Smooth muscle cell (in vitro differentiated cells): ENCODE measurements at regions not wholly inside any gene's neighbourhood (a gene's known extent, or its start where the extent isn't known, plus 50 kb on each side); places are given as distances from the start of the nearest gene placed in this dataset.

Experiments used
- DNase-seq: peaks from one replicate; lab custom pipeline; 2025; ENCODE audit not compliant: unreplicated experiment; lab: John Stamatoyannopoulos, UW
- H2AFZ ChIP-seq: fragments of 200-600 bp; sonication (generic); 2 replicates; pipeline ENCODE4 v1.6.0; 2016; ENCODE audit warnings: antibody characterized with exemption, low read depth, mild to moderate bottlenecking
- H3F3A ChIP-seq: fragments of 200-600 bp; sonication (generic); 2 replicates; pipeline ENCODE4 v1.6.0; 2017; ENCODE audit warnings: antibody characterized with exemption, low read depth
- H3K27ac ChIP-seq: fragments of 200-600 bp; sonication (generic); 2 replicates; pipeline ENCODE4 v1.5.1; 2016; ENCODE audit warnings: low read depth, mild to moderate bottlenecking
- H3K27me3 ChIP-seq: fragments of 200-600 bp; sonication (generic); 2 replicates; pipeline ENCODE4 v1.6.1; 2016; ENCODE audit warnings: low read depth, mild to moderate bottlenecking
- H3K36me3 ChIP-seq: fragments of 200-600 bp; sonication (generic); 2 replicates; pipeline ENCODE4 v1.5.1; 2016; ENCODE audit warnings: low read depth
- H3K4me1 ChIP-seq: fragments of 200-600 bp; sonication (generic); 2 replicates; pipeline ENCODE4 v1.5.1; 2016; ENCODE audit warnings: low read depth
- H3K4me2 ChIP-seq: fragments of 200-600 bp; sonication (generic); 2 replicates; pipeline ENCODE4 v1.6.0; 2016; ENCODE audit warnings: mild to moderate bottlenecking
- H3K4me3 ChIP-seq: fragments of 200-600 bp; sonication (generic); 2 replicates; pipeline ENCODE4 v1.5.1; 2016; ENCODE audit warnings: mild to moderate bottlenecking
- H3K79me2 ChIP-seq: fragments of 200-600 bp; sonication (generic); 2 replicates; pipeline ENCODE4 v1.6.0; 2016; ENCODE audit warnings: low read depth, mild to moderate bottlenecking
- H3K9ac ChIP-seq: fragments of 200-600 bp; sonication (generic); 2 replicates; pipeline ENCODE4 v1.6.0; 2016; ENCODE audit warnings: low read depth
- H3K9me3 ChIP-seq: fragments of 200-600 bp; sonication (generic); replicated peaks from 2 replicates; pipeline ENCODE4 v1.5.1; 2016; ENCODE audit warnings: low read depth
- H4K20me1 ChIP-seq: fragments of 200-600 bp; sonication (generic); 2 replicates; pipeline ENCODE4 v1.6.0; 2016; ENCODE audit warnings: low read depth
- WGBS: methylation state at CpG from one replicate; pipeline ENCODE4 v1.1.7; 2016; ENCODE audit warnings: low lambda C conversion rate; 5-methylcytosine and 5-hydroxymethylcytosine counted together
- TF ChIP-seq, protein P1 (sequence below): fragments of 200-600 bp; sonication (generic); IDR thresholded peaks from 2 replicates; pipeline ENCODE4 v1.5.1; 2017; ENCODE audit warnings: borderline replicate concordance, mild to moderate bottlenecking, antibody characterized with exemption; ENCODE audit not compliant: insufficient read depth, poor library complexity, severe bottlenecking

DNA sequence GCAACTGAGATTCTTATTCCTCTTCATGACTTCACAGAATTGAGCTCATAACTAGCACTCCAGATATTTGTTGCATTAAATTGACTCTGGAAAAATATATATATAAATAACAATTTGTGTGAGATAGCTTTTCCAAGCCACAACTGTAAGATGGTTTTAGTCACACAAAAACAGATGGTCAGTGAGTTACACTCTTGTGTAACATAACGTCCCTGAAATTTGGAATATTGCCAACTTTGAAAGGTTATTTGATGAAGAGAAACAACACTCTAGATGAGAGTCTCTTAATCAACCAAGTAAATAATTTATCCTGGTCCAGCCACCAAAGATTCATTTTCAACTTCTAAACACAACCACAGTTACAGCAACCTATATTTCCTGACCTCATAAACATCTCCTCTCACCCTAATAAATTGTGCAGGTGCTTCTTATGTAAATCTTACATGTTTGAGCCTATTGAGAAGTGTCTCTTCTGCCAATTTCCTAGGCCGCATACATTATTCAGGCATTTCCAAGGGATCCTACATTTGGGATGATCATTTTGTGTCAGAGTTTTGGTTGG, 84.9 kb upstream of the ACP3 start:
- Histone ChIP-seq H3K4me3 (peak overlapping the region; percentile 14), H3K4me2 (peak overlapping the region; percentile 82), H3K9me3 (no peaks in the 10 kb centered on the region), H3F3A (peaks cover 6% of the 10 kb centered on the region), H3K79me2 (no peaks in the 10 kb centered on the region), H3K36me3 (no peaks in the 10 kb centered on the region), H4K20me1 (no peaks in the 10 kb centered on the region), H2AFZ (peak overlapping the region; percentile 67), H3K27me3 (no peaks in the 10 kb centered on the region), H3K27ac (peak overlapping the region; percentile 92), H3K9ac (peak overlapping the region; percentile 67), H3K4me1 (peaks cover 4% of the 10 kb centered on the region)
- TF ChIP-seq, protein P1, sequence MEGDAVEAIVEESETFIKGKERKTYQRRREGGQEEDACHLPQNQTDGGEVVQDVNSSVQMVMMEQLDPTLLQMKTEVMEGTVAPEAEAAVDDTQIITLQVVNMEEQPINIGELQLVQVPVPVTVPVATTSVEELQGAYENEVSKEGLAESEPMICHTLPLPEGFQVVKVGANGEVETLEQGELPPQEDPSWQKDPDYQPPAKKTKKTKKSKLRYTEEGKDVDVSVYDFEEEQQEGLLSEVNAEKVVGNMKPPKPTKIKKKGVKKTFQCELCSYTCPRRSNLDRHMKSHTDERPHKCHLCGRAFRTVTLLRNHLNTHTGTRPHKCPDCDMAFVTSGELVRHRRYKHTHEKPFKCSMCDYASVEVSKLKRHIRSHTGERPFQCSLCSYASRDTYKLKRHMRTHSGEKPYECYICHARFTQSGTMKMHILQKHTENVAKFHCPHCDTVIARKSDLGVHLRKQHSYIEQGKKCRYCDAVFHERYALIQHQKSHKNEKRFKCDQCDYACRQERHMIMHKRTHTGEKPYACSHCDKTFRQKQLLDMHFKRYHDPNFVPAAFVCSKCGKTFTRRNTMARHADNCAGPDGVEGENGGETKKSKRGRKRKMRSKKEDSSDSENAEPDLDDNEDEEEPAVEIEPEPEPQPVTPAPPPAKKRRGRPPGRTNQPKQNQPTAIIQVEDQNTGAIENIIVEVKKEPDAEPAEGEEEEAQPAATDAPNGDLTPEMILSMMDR: no peak
- DNase-seq: no peak
- 11% methylated on average over 2 of the region's 2 CpGs for WGBS

DNA sequence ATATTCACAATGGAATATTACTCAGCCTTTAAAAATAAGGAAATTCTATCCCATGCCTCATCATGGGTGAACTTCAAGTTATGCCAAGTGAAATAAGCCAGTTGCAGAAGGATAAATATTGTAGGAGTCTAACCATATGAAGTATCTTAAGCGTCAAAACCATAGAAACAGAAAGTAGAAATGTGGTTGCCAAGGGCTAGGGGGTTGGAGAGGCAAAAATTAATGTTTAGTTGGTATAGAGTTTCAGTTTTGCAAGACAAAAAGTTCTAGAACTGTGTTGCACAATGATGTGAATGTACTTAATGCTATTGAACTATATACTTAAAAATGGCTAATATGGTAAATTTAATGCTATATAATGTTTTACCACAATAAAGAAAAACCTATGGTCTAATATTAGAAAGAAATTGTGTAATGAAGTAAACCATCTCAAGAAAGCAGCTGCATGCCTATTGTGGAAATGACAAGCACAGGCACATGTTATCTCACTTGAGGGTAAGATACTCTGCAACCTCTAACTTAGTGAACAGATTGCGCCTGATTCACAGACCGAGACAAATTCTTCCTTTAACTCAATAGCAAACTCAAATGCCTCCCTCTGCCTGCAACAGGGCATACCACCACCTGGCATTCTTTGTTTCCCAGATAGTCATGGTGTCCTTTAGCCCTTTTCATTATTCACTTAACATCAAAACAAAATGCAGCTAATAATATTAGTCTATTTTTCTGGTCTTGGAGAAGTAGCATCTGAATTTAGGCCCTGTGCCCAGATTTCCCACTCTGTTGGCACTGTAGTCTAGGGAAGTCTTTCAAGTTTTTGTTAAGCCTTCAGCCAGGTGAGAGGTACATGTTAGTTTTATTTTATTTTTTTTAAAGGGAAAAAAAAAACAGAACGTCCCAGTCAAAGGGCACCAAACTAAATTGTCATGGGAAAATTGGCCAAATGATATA, 80.2 kb upstream of the ACP3 start:
- peaks cover 6% of the 10 kb centered on the region for H3F3A ChIP-seq
- no peak for DNase-seq
- 84% methylated on average over 4 of the region's 4 CpGs for WGBS

DNA sequence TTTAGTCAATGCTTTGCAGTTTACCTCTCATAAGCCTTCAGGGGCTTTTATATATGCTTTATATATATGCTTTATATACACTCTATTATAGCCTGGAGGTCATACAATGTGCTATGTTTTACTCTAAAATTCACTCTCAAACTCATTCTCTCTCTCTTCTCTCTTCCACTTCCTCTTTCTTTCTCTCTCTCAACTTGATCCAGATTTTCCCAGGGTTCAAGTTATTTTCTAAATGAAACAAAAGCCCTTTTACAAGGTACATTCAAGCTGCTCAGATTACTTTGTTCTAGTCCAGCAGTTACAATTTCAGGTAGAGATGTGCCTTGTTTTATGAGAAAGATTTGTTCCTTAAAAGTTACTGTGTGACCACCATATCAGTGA, 79.6 kb upstream of the ACP3 start:
- H2AFZ ChIP-seq: no peak overlapping the region
- no peaks in the 10 kb centered on the region for H3K9me3 ChIP-seq
- H3K36me3 ChIP-seq: no peaks in the 10 kb centered on the region
- no peaks in the 10 kb centered on the region for H3K27me3 ChIP-seq
- H3K9ac ChIP-seq: no peak overlapping the region
- TF ChIP-seq, protein P1: no peak
- no peak for DNase-seq
- no peaks in the 10 kb centered on the region for H3K79me2 ChIP-seq
- no peak overlapping the region for H3K4me2 ChIP-seq
- peaks cover 3% of the 10 kb centered on the region for H3F3A ChIP-seq
- H3K4me3 ChIP-seq: no peak overlapping the region
- H3K27ac ChIP-seq: no peak overlapping the region
- H4K20me1 ChIP-seq: no peaks in the 10 kb centered on the region
- H3K4me1 ChIP-seq: peaks cover 3% of the 10 kb centered on the region

More for the DNA sequence above, 80.2 kb upstream of the ACP3 start:
- H3K36me3 ChIP-seq: no peaks in the 10 kb centered on the region
- H3K27ac ChIP-seq: no peak overlapping the region
- TF ChIP-seq, protein P1: no peak
- no peaks in the 10 kb centered on the region for H3K27me3 ChIP-seq
- no peaks in the 10 kb centered on the region for H3K9me3 ChIP-seq
- H3K4me1 ChIP-seq: peaks cover 4% of the 10 kb centered on the region
- no peak overlapping the region for H3K4me2 ChIP-seq
- H4K20me1 ChIP-seq: no peaks in the 10 kb centered on the region
- no peak overlapping the region for H3K4me3 ChIP-seq
- no peaks in the 10 kb centered on the region for H3K79me2 ChIP-seq
- no peak overlapping the region for H2AFZ ChIP-seq
- no peak overlapping the region for H3K9ac ChIP-seq
